ENCODE measurements at regions not wholly inside any gene's neighbourhood (a gene's known extent, or its start where the extent isn't known, plus 50 kb on each side); places are given as distances from the start of the nearest gene placed in this dataset.

- TF ChIP-seq CTCF (IDR thresholded peaks at IDR 0.05; ENCODE audit: poor library complexity) = no peak
- no peak for TF ChIP-seq EZH2 (IDR thresholded peaks at IDR 0.05; ENCODE audit: borderline replicate concordance)
- no peak for TF ChIP-seq EZH2phosphoT487 (IDR thresholded peaks at IDR 0.05; ENCODE audit: low read depth, severe bottlenecking, unreplicated experiment)
Measured at GRCh38 chr2:65846989-65847678, 414.7 kb upstream of the SPRED2 start.
